GM23248 (cell line): ENCODE measurements at regions not wholly inside any gene's neighbourhood (a gene's known extent, or its start where the extent isn't known, plus 50 kb on each side); places are given as distances from the start of the nearest gene placed in this dataset.

Source experiments
- DNase-seq: peaks from one replicate; pipeline ENCODE4 v3.0.0-alpha.2; 2015
- H2AFZ ChIP-seq: fragments of 200-600 bp; sonication (generic); 2 replicates; pipeline ENCODE4 v1.6.1; 2016; ENCODE audit warnings: antibody characterized with exemption
- H3F3A ChIP-seq: fragments of 200-600 bp; sonication (generic); 2 replicates; pipeline ENCODE4 v1.6.1; 2016; ENCODE audit warnings: mild to moderate bottlenecking, antibody characterized with exemption, mixed run types; ENCODE audit not compliant: insufficient read depth
- H3K27ac ChIP-seq: fragments of 200-600 bp; sonication (generic); 2 replicates; pipeline ENCODE4 v1.5.1; 2016; ENCODE audit warnings: mild to moderate bottlenecking
- H3K27me3 ChIP-seq: fragments of 200-600 bp; sonication (generic); replicated peaks from 2 replicates; pipeline ENCODE4 v1.6.1; 2016; ENCODE audit warnings: mild to moderate bottlenecking; ENCODE audit not compliant: insufficient read depth
- H3K36me3 ChIP-seq: fragments of 200-600 bp; sonication (generic); 2 replicates; pipeline ENCODE4 v1.6.1; 2016; ENCODE audit warnings: low read depth, mild to moderate bottlenecking
- H3K4me1 ChIP-seq: fragments of 200-600 bp; sonication (generic); 2 replicates; pipeline ENCODE4 v1.6.1; 2016; ENCODE audit warnings: mild to moderate bottlenecking; ENCODE audit not compliant: insufficient read depth
- H3K4me2 ChIP-seq: fragments of 200-600 bp; sonication (generic); one replicate; pipeline ENCODE4 v1.6.1; 2016; ENCODE audit warnings: mild to moderate bottlenecking; ENCODE audit not compliant: unreplicated experiment
- H3K4me3 ChIP-seq: fragments of 200-600 bp; sonication (generic); 2 replicates; pipeline ENCODE4 v1.5.1; 2016; ENCODE audit warnings: mild to moderate bottlenecking
- H3K79me2 ChIP-seq: fragments of 200-600 bp; sonication (generic); 2 replicates; pipeline ENCODE4 v1.6.1; 2016; ENCODE audit warnings: mild to moderate bottlenecking; ENCODE audit not compliant: insufficient read depth
- H3K9ac ChIP-seq: fragments of 200-600 bp; sonication (generic); 2 replicates; pipeline ENCODE4 v1.6.1; 2016; ENCODE audit warnings: mild to moderate bottlenecking
- H3K9me2 ChIP-seq: fragments of 200-600 bp; sonication (generic); 2 replicates; pipeline ENCODE4 v1.6.1; 2016; ENCODE audit warnings: mixed run types, mild to moderate bottlenecking, moderate library complexity; ENCODE audit not compliant: insufficient read depth
- H3K9me3 ChIP-seq: fragments of 200-600 bp; sonication (generic); one replicate; pipeline ENCODE4 v1.6.1; 2017; ENCODE audit warnings: low read depth
- H4K20me1 ChIP-seq: fragments of 200-600 bp; sonication (generic); 2 replicates; pipeline ENCODE4 v1.6.0; 2016; ENCODE audit not compliant: insufficient read depth
- EZH2 ChIP-seq: fragments of 200-600 bp; sonication (generic); IDR thresholded peaks from 2 replicates; pipeline ENCODE4 v1.6.1; 2018; ENCODE audit warnings: antibody characterized with exemption, mild to moderate bottlenecking; ENCODE audit not compliant: insufficient read depth, poor library complexity, severe bottlenecking
- EZH2phosphoT487 ChIP-seq: fragments of 200-600 bp; sonication (generic); IDR thresholded peaks from 2 replicates; pipeline ENCODE4 v1.6.1; 2018; ENCODE audit warnings: antibody characterized with exemption, moderate library complexity, mild to moderate bottlenecking, low read depth; ENCODE audit not compliant: insufficient read depth
- WGBS, 2 experiments: methylation state at CpG; one replicate each; pipeline ENCODE4 v1.1.6; 2015 to 2017; ENCODE audit warnings: low lambda C conversion rate in 2 of 2, low coverage in 1 of 2; ENCODE audit errors: missing lambda C conversion rate in 2 of 2; 5-methylcytosine and 5-hydroxymethylcytosine counted together
- in situ Hi-C: fragments of 300-500 bp; cut with MboI; formaldehyde crosslinking; loops from 2 replicates; pipeline ENCODE4 v1.15.0; 2020

DNA sequence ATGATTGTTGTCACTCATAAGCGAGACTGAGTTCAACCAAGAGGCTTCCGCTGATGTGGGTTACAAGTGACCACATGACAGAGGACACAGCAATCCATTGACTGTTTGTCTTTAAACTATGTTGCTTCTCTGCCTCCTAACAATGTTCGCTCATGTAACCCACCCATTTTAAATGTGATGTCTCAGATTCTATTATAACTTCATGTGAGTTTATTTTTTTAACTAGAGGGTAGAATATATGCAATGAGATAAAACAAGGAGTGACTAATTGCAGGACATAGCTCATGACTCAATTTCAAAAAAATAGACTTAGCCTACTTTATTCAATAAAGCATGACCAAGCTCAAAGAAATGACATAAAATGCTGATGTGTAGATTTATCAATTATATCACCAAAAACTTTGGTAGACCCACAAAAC lies 119.2 kb upstream of the SASH1 start:
- WGBS, 2 experiments, result 83 to 87% methylated on average over 3 of the region's 3 CpGs
- H3K4me3 ChIP-seq, result no peak overlapping the region
- peaks cover 22% of the 10 kb centered on the region for H3K4me1 ChIP-seq
- peak overlapping the region; percentile 31 for H3K4me2 ChIP-seq
- no peaks in the 10 kb centered on the region for H3K9me2 ChIP-seq
- H2AFZ ChIP-seq, result no peak overlapping the region
- no peak for TF ChIP-seq EZH2
- TF ChIP-seq EZH2phosphoT487, result no peak
- peaks cover 8% of the 10 kb centered on the region; the same call in 1 of the 2 replicates for H3F3A ChIP-seq
- no peaks in the 10 kb centered on the region for H3K27me3 ChIP-seq
- no peaks in the 10 kb centered on the region for H3K36me3 ChIP-seq
- no peaks in the 10 kb centered on the region for H3K9me3 ChIP-seq
- H3K79me2 ChIP-seq, result no peaks in the 10 kb centered on the region
- no peaks in the 10 kb centered on the region for H4K20me1 ChIP-seq
- no peak overlapping the region for H3K9ac ChIP-seq
- peak; percentile 83 for DNase-seq
- peak overlapping the region; percentile 40 for H3K27ac ChIP-seq
- in situ Hi-C loops, result no loop called here

- TF ChIP-seq EZH2 (no peak), EZH2phosphoT487 (no peak)
- H3K79me2 ChIP-seq, result no peaks in the 10 kb centered on the region
- in situ Hi-C loops, result no loop called here
- no peaks in the 10 kb centered on the region for H3K9me2 ChIP-seq
- no peaks in the 10 kb centered on the region for H3K36me3 ChIP-seq
- no peaks in the 10 kb centered on the region for H3K9me3 ChIP-seq
- no peaks in the 10 kb centered on the region for H4K20me1 ChIP-seq
- no peak overlapping the region for H3K4me2 ChIP-seq
- H3K27me3 ChIP-seq, result no peaks in the 10 kb centered on the region
- no peak for DNase-seq
- peaks cover 21% of the 10 kb centered on the region for H3K4me1 ChIP-seq
- H3K9ac ChIP-seq, result no peak overlapping the region
- no peak overlapping the region for H2AFZ ChIP-seq
- H3F3A ChIP-seq, result peaks cover 8% of the 10 kb centered on the region; the same call in 1 of the 2 replicates
- no peak overlapping the region for H3K27ac ChIP-seq
- H3K4me3 ChIP-seq, result no peak overlapping the region
Measured at GRCh38 chr6:148225871-148226270, 116.8 kb upstream of the SASH1 start.

- in situ Hi-C loops, result no loop called here
- no peak for DNase-seq
- 75% methylated on average over 6 of the region's 6 CpGs for WGBS, 2 experiments
Measured at GRCh38 chr6:148226284-148226683, 116.4 kb upstream of the SASH1 start.

GRCh38 chr6:148231572-148231971 lies 111.1 kb upstream of the SASH1 start:
- Histone ChIP-seq H3K4me3 (no peak overlapping the region), H3K9ac (no peak overlapping the region), H3K4me1 (peaks cover 26% of the 10 kb centered on the region), H3K9me2 (no peaks in the 10 kb centered on the region), H3F3A (peaks cover 16% of the 10 kb centered on the region), H3K9me3 (no peaks in the 10 kb centered on the region), H4K20me1 (no peaks in the 10 kb centered on the region), H3K36me3 (no peaks in the 10 kb centered on the region), H3K27me3 (no peaks in the 10 kb centered on the region), H2AFZ (no peak overlapping the region), H3K27ac (peak overlapping the region; percentile 44), H3K79me2 (no peaks in the 10 kb centered on the region), H3K4me2 (peak overlapping the region; percentile 53)
- 17 to 19% methylated on average over 4 of the region's 4 CpGs for WGBS, 2 experiments
- DNase-seq, result peak; percentile 64
- no peak for TF ChIP-seq EZH2
- TF ChIP-seq EZH2phosphoT487, result no peak
- in situ Hi-C loops, result no loop called here

More at GRCh38 chr6:148226284-148226683, 116.4 kb upstream of the SASH1 start:
- peaks cover 13% of the 10 kb centered on the region for H3F3A ChIP-seq
- peaks cover 24% of the 10 kb centered on the region for H3K4me1 ChIP-seq
- no peaks in the 10 kb centered on the region for H3K27me3 ChIP-seq
- H4K20me1 ChIP-seq, result no peaks in the 10 kb centered on the region
- no peak overlapping the region for H2AFZ ChIP-seq
- no peaks in the 10 kb centered on the region for H3K36me3 ChIP-seq
- H3K27ac ChIP-seq, result no peak overlapping the region
- no peaks in the 10 kb centered on the region for H3K79me2 ChIP-seq
- H3K9me3 ChIP-seq, result no peaks in the 10 kb centered on the region
- H3K4me3 ChIP-seq, result no peak overlapping the region
- TF ChIP-seq EZH2 (no peak), EZH2phosphoT487 (no peak)
- H3K9me2 ChIP-seq, result no peaks in the 10 kb centered on the region
- no peak overlapping the region for H3K9ac ChIP-seq
- no peak overlapping the region for H3K4me2 ChIP-seq

- H3K27me3 ChIP-seq, result no peaks in the 10 kb centered on the region
- H4K20me1 ChIP-seq, result no peaks in the 10 kb centered on the region
- no peaks in the 10 kb centered on the region for H3K9me2 ChIP-seq
- H2AFZ ChIP-seq, result no peak overlapping the region
- TF ChIP-seq EZH2phosphoT487, result no peak
- no peak for TF ChIP-seq EZH2
- H3K79me2 ChIP-seq, result no peaks in the 10 kb centered on the region
- peaks cover 37% of the 10 kb centered on the region for H3K4me1 ChIP-seq
- DNase-seq, result peak; percentile 74
- in situ Hi-C loops, result no loop called here
- H3K36me3 ChIP-seq, result no peaks in the 10 kb centered on the region
- H3F3A ChIP-seq, result peaks cover 28% of the 10 kb centered on the region
- no peak overlapping the region for H3K4me3 ChIP-seq
- H3K27ac ChIP-seq, result peak overlapping the region; percentile 20; the same call in 1 of the 2 replicates
- H3K4me2 ChIP-seq, result no peak overlapping the region
- WGBS, 2 experiments, result 94% methylated on average over 3 of the region's 3 CpGs
- H3K9ac ChIP-seq, result no peak overlapping the region
- no peaks in the 10 kb centered on the region for H3K9me3 ChIP-seq
Measured at GRCh38 chr6:148235446-148235845, 107.2 kb upstream of the SASH1 start.
